ENCODE measurements at regions not wholly inside any gene's neighbourhood (a gene's known extent, or its start where the extent isn't known, plus 50 kb on each side); places are given as distances from the start of the nearest gene placed in this dataset.

- TF ChIP-seq CTCF (IDR thresholded peaks at IDR 0.05) (no peak), POLR2AphosphoS5 (IDR thresholded peaks at IDR 0.05) (no peak), POLR2A (IDR thresholded peaks at IDR 0.05) (no peak)
These were observed 357.9 kb upstream of the KCNH8 start for GRCh38 chr3:18790384-18790783.

All from sigmoid colon (tissue), 4 donors.